Gastroesophageal sphincter (tissue), 3 donors: ENCODE measurements at regions not wholly inside any gene's neighbourhood (a gene's known extent, or its start where the extent isn't known, plus 50 kb on each side); places are given as distances from the start of the nearest gene placed in this dataset.

Experiments
- CTCF ChIP-seq, 4 experiments: fragments of 200-600 bp in 2 of 4; fragments of 450-650 bp in 2 of 4; sonication (generic) in 1 of 4; IDR thresholded peaks; one replicate each; pipeline ENCODE4 v1.5.1; 2017 to 2019; ENCODE audit warnings: antibody characterized with exemption in 4 of 4, mild to moderate bottlenecking in 2 of 4, moderate library complexity in 2 of 4
- POLR2A ChIP-seq, 2 donors: fragments of 450-650 bp; IDR thresholded peaks; one replicate each; pipeline ENCODE4 v1.6.1; 2017; ENCODE audit warnings: antibody characterized with exemption in 2 of 2, mild to moderate bottlenecking in 2 of 2, moderate library complexity in 1 of 2
- POLR2AphosphoS5 ChIP-seq: sonication (generic); formaldehyde crosslinking; IDR thresholded peaks from one replicate; pipeline ENCODE4 v1.6.1; 2017; ENCODE audit warnings: antibody characterized with exemption

DNA sequence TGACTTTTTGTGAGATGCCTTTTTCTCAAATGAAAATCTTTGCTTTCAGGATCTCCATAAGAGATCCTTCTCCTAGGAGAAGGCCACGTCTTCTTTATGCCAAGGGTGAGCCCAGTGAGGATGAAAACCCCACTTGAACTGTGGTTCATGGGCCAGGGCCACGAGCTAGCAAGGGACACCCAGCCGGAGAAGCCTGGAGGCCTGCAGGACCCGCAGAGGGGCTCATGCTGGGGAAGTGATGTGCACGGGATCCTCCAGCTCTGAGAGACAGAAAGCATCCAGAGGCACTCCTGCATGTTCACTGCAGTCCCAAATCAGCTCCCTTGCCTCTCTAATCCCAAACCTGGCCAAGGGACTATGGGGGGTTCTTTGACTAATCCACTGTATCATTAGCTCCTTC is 168.9 kb downstream of the UQCRFS1 start:
- TF ChIP-seq POLR2AphosphoS5 (no peak), POLR2A (IDR thresholded peaks at IDR 0.05) (no peak), CTCF (IDR thresholded peaks at IDR 0.05) (no peak)
